GM23338 (cell line): ENCODE measurements at regions not wholly inside any gene's neighbourhood (a gene's known extent, or its start where the extent isn't known, plus 50 kb on each side); places are given as distances from the start of the nearest gene placed in this dataset.

Experiments used
- POLR2AphosphoS5 ChIP-seq: IDR thresholded peaks from 2 replicates; pipeline ENCODE4 v1.6.1; 2016; ENCODE audit warnings: antibody characterized with exemption, low read depth
- REST ChIP-seq: IDR thresholded peaks from one replicate; pipeline ENCODE4 v1.6.1; 2018; ENCODE audit warnings: antibody characterized with exemption; ENCODE audit not compliant: unreplicated experiment

GRCh38 chr19:57052081-57052480 lies 67.7 kb upstream of the USP29 start:
- TF ChIP-seq POLR2AphosphoS5, result no peak
- TF ChIP-seq REST, result no peak
